ENCODE measurements at regions not wholly inside any gene's neighbourhood (a gene's known extent, or its start where the extent isn't known, plus 50 kb on each side); places are given as distances from the start of the nearest gene placed in this dataset.

DNA sequence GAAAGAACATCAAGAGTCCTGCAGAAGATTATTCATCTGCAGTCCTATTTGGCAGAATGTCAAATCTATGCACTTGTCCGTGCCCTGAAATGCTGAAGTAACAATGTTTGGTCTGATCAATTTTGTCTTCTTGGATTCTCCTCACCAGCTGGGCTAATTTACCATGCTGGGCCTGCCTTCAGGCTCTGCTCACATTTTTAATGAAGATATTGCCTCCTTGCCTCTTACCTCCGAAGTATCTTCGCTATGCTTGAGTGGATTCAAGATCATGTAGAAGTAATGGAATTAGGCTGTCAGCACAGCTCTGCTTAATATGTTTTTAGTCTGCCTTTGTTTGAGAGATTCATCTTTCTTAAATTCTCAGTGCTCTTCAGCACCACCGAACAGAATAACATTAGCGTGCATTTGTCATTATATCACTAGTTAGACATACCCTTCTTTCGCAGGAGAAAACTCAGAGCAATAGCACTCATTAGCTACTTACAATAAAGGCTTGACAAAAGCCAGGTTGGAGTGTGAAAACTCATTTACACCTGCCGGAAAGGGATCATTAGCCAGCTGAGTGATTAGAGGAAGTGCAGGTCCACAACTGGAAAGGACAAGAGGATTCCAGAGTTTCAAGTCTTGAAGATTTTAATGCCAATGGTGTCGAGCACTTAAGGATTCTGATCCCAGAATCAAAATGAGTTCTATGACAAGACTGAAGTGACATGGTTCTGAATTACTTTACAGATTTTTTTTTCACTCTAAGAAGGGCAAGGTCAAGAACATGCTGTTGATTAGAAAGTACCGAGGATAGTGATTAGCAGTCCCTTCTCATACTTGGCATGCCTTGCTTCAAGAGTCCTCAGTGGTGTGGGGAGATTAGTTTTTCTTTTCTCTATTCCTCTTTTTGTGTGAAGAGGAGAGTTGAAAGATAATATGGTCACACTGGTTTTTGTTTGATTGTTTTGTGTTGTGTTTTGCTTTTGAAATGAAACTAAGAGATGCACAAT lies 405.6 kb upstream of the TOM1L1 start:
- no TSS peak for BruUV-seq (replicated peaks)
- H2AFZ ChIP-seq (ENCODE audit: low read length) = no peak overlapping the region
- no peaks in the 10 kb centered on the region for H3K36me3 ChIP-seq (ENCODE audit: insufficient read depth, low read length)
- ChIA-PET CTCF (ENCODE audit: unreplicated experiment) (no interaction called here), POLR2A (no interaction called here)
- no peaks in the 10 kb centered on the region for H3K9me3 ChIP-seq (ENCODE audit: low read length)
- intact Hi-C loops (cut with micrococcal nuclease; ENCODE audit: unreplicated experiment) = no loop called here
- H3K9me2 ChIP-seq (ENCODE audit: insufficient read depth, low read length) = no peaks in the 10 kb centered on the region
- TF ChIP-seq EZH2phosphoT487 (IDR thresholded peaks at IDR 0.05; ENCODE audit: borderline replicate concordance, low read depth, low read length) = no peak
- TF ChIP-seq, protein P1, sequence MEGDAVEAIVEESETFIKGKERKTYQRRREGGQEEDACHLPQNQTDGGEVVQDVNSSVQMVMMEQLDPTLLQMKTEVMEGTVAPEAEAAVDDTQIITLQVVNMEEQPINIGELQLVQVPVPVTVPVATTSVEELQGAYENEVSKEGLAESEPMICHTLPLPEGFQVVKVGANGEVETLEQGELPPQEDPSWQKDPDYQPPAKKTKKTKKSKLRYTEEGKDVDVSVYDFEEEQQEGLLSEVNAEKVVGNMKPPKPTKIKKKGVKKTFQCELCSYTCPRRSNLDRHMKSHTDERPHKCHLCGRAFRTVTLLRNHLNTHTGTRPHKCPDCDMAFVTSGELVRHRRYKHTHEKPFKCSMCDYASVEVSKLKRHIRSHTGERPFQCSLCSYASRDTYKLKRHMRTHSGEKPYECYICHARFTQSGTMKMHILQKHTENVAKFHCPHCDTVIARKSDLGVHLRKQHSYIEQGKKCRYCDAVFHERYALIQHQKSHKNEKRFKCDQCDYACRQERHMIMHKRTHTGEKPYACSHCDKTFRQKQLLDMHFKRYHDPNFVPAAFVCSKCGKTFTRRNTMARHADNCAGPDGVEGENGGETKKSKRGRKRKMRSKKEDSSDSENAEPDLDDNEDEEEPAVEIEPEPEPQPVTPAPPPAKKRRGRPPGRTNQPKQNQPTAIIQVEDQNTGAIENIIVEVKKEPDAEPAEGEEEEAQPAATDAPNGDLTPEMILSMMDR (conservative IDR thresholded peaks at IDR 0.05; ENCODE audit: low read length) = no peak
- H4K20me1 ChIP-seq (ENCODE audit: insufficient read depth, low read length) = no peaks in the 10 kb centered on the region
- H3K79me2 ChIP-seq (ENCODE audit: insufficient read depth, low read depth, low read length) = no peaks in the 10 kb centered on the region
- no peak overlapping the region for H3K4me3 ChIP-seq (ENCODE audit: low read depth, low read length, poor library complexity, severe bottlenecking)
- H3K4me1 ChIP-seq (ENCODE audit: insufficient read depth, low read length, poor library complexity, severe bottlenecking) = no peaks in the 10 kb centered on the region
- H3K27ac ChIP-seq (ENCODE audit: low read depth, low read length, poor library complexity, severe bottlenecking) = no peak overlapping the region
- DNase-seq (ENCODE audit: low spot score) = no peak
- H3K4me2 ChIP-seq (ENCODE audit: low read length) = no peak overlapping the region

DNA sequence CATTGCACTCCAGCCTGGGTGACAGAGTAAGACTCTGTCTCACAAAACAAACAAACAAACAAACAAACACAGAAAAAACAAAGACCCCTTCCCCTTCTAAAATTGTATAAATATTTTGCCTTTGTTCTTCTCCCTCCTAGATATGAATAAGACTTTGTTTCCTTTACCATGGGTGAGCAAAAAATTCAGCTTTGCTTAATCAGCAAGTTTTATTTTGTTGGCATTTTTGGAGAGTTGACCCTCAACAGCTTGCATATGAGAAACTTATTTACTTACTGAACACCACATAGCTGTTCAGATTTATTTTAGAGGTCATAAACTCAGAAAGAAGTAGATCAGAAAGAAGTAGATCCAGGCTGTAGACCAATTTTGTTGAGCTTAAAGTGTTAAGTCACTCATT lies 395.2 kb upstream of the TOM1L1 start:
- Histone ChIP-seq H3K36me3 (ENCODE audit: insufficient read depth, low read length) (no peaks in the 10 kb centered on the region), H3K27ac (ENCODE audit: low read depth, low read length, poor library complexity, severe bottlenecking) (no peak overlapping the region), H3K9me3 (ENCODE audit: low read length) (no peaks in the 10 kb centered on the region), H2AFZ (ENCODE audit: low read length) (no peak overlapping the region), H3K4me3 (ENCODE audit: low read depth, low read length, poor library complexity, severe bottlenecking) (no peak overlapping the region), H3K9me2 (ENCODE audit: insufficient read depth, low read length) (no peaks in the 10 kb centered on the region), H3K79me2 (ENCODE audit: insufficient read depth, low read depth, low read length) (no peaks in the 10 kb centered on the region), H3K4me1 (ENCODE audit: insufficient read depth, low read length, poor library complexity, severe bottlenecking) (no peaks in the 10 kb centered on the region), H4K20me1 (ENCODE audit: insufficient read depth, low read length) (no peaks in the 10 kb centered on the region), H3K4me2 (ENCODE audit: low read length) (no peak overlapping the region)
- intact Hi-C loops (cut with micrococcal nuclease; ENCODE audit: unreplicated experiment) = no loop called here
- TF ChIP-seq, protein P1 (conservative IDR thresholded peaks at IDR 0.05; ENCODE audit: low read length) = no peak
- no peak for TF ChIP-seq EZH2phosphoT487 (IDR thresholded peaks at IDR 0.05; ENCODE audit: borderline replicate concordance, low read depth, low read length)
- DNase-seq (ENCODE audit: low spot score) = no peak
- ChIA-PET POLR2A (no interaction called here), CTCF (ENCODE audit: unreplicated experiment) (no interaction called here)
- no TSS peak for BruUV-seq (replicated peaks)

DNA sequence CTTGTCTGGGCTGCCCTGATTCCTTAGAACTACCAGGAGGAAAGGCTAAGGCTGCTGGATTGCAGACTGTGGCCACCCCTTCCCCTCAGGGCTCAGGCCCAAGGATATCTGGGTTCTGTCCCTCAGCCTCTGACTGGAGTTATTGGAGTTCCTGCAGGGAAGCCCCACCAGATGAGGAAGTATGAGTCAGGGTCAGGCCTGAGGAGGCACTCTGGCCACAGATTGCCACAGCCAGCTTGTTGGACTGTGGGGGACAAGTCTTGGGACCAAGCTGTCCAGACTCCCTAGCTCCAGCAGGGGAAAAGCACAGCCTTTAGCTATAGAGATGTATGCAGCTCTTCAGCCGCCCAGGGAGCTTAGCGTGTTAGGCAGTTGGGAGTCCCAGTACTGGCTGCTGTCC lies 381.9 kb upstream of the TOM1L1 start:
- Histone ChIP-seq H2AFZ (ENCODE audit: low read length) (no peak overlapping the region), H3K4me3 (ENCODE audit: low read depth, low read length, poor library complexity, severe bottlenecking) (no peak overlapping the region), H3K9me2 (ENCODE audit: insufficient read depth, low read length) (no peaks in the 10 kb centered on the region), H3K9me3 (ENCODE audit: low read length) (no peaks in the 10 kb centered on the region), H3K4me1 (ENCODE audit: insufficient read depth, low read length, poor library complexity, severe bottlenecking) (no peaks in the 10 kb centered on the region), H3K79me2 (ENCODE audit: insufficient read depth, low read depth, low read length) (no peaks in the 10 kb centered on the region), H4K20me1 (ENCODE audit: insufficient read depth, low read length) (no peaks in the 10 kb centered on the region), H3K4me2 (ENCODE audit: low read length) (no peak overlapping the region), H3K27ac (ENCODE audit: low read depth, low read length, poor library complexity, severe bottlenecking) (no peak overlapping the region), H3K36me3 (ENCODE audit: insufficient read depth, low read length) (no peaks in the 10 kb centered on the region)
- TF ChIP-seq, protein P1 (conservative IDR thresholded peaks at IDR 0.05; ENCODE audit: low read length) = no peak
- no peak for TF ChIP-seq EZH2phosphoT487 (IDR thresholded peaks at IDR 0.05; ENCODE audit: borderline replicate concordance, low read depth, low read length)
- ChIA-PET POLR2A (no interaction called here), CTCF (ENCODE audit: unreplicated experiment) (no interaction called here)
- DNase-seq (ENCODE audit: low spot score) = no peak
- no TSS peak for BruUV-seq (replicated peaks)
- intact Hi-C loops (cut with micrococcal nuclease; ENCODE audit: unreplicated experiment) = no loop called here
